ENCODE measurements at regions not wholly inside any gene's neighbourhood (a gene's known extent, or its start where the extent isn't known, plus 50 kb on each side); places are given as distances from the start of the nearest gene placed in this dataset.
"Not testable (repeated sequence)": the region's sequence is repeated elsewhere in the genome, so short reads cannot be mapped to it uniquely, and the experiment has no call there.

- DNase-seq: not testable (repeated sequence)
These were observed 116.1 kb upstream of the GJE1 start for GRCh38 chr6:142016666-142017065.

DNA sequence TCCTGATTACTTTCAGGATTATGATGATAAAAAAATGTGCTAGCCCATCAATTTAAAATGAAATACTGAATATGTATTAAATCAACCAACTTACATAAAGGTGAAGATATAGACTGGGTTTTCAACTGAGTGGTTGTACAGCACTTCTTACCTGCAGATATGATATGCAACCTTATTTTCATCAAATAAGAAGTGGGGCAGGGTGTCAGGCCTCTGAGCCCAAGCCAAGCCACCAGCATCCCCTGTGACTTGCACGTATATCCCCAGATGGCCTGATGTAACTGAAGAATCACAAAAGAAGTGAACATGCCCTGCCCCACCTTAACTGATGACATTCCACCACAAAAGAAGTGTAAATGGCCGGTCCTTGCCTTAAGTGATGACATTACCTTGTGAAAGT, 117.3 kb upstream of the GJE1 start:
- DNase-seq: not testable (repeated sequence)

- DNase-seq: no peak
These were observed 117.7 kb upstream of the GJE1 start for GRCh38 chr6:142015011-142015410.

DNA sequence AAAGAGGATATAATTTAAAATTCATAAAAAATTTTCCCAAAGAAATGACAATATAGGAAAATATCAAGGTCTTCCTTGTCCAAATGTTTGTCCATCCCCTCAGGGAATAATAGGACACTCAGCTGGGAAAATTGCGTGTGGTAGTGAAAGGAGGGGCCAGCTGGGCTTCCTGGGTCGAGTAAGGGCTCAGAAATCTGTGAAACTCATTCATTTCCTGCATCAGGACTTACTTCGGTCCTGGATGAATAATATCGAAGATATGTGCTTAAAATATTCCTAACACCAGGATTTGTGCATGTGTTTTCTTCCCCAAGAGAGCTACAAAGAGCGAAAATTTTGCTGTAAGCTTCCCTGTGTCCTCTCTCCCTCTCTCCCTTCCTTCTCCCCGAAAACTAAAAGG, 118.2 kb upstream of the GJE1 start:
- DNase-seq: no peak

GRCh38 chr6:142013875-142014495, 118.7 kb upstream of the GJE1 start:
- DNase-seq: no peak

DNA sequence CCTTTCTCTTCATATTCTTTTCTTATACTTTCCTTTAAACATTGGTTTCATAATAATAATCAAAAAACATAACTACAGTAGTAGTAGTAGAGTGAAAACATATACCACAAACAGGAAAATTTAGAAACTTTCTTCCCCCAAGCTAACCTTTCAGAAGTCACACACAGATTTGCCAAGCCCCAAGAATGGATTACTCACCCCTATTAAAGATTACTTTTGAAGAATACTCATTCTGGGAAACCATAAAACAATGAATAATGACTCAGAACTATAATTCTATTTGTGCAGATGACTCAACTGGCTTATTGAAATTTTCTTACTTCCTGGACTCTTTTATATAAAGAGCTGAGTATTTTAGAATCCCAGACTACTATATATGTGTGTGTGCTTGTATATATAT, 119.4 kb upstream of the GJE1 start:
- no peak for DNase-seq

DNA sequence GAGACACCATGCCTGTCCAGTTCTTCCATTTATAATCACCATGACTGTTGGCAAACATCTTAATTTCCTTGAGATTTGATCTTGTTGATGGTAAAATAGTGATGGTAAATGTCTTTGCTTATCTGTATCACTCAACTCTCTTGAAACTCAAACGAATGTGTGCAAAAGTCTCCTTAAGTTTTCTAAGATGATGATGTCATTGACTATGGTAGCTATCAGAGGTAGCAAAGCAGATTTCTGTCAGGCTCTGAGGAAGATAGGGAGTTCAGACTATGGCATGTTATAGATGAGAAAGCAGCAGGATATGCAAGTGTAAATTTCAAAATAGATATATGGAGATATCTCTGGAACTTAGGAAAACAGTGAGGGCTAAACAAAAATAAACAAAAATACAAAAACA, 121.0 kb upstream of the GJE1 start:
- DNase-seq: no peak

DNA sequence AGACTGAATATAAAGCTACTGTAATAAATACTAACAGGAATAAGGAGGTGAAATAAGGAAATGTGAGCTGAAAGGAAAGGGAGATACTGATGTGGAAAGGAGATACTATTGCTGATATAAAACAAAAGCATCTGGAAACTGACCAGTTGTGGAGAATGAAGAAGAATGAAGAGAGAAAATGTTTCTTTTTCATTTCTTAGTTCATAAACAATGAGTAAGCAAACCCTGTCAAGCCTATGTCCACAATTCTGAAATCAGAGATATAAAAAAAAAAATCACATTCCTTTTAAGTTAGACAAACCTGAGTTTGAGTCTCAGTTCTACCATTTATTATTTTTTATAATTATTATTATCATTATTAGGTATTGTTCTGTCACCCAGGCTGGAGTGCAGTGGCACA, 121.6 kb upstream of the GJE1 start:
- DNase-seq: no peak

GRCh38 chr6:142009647-142010046, 123.1 kb upstream of the GJE1 start:
- DNase-seq: no peak

DNA sequence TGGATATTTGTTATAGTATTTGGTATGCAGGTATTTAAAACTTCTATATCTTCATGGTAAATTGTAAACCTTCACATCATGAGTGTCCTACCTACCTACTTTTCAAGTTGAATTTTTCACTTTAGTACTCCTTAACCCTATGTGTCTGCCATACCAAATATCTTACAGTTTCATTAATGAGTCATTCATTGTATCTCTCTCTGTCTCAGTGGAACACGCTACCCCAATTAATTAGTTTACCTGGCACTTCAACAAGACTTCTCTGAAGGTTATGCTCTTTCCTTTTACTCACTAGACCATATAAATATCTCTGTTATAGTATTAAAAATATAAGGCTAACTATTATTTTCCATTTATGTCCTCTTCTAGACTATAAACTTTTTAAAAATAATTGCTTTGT, 123.9 kb upstream of the GJE1 start:
- no peak for DNase-seq

DNA sequence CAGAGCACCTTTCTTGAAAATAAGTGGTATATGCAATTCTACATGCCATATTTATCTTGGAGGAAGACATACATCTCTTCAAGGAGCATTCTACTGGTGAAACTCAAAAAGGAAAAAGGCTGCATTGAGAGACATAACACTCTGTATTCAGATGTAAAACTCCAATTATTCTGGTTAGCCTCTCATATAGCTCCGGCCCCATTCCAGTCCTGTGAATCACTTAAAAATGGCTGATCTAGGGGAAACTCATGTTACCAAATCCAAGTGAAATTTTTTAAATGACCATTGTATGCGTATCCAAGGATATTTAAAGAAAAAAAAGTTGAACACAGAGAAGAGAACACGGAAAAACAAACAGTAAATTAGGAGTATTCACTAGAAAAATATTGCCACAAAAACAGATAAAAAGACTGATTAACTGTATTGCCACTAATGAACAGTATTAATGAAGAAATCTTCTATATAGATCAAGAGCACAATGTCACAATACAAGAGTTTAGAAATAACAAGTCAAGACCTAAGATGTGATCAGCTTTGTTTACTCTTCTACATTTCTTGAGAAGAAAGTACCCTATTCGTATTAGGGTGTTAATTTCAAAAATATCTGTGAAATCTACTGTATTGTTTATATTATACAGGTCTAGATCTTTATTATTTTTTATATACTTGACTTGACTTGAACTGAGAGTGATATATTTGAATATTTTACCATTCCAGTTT, 124.5 kb upstream of the GJE1 start:
- DNase-seq: no peak

DNA sequence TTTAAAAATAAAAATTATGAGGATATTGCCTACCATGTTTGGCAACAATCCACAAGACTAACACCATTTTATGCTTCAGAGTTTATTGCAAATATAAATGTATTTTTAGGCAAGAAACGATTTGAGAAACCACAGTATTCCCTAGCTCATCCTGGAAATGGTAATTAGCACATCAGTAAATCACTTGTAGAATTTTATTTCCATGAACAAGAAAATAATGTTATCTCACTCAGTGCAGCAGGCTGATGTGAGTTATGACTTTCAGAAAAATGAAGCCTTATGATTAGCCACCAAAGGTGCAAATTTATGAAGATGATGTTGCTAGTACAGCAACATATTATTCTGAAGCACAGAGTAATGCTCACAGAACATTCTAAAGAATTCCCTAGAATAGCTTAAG, 127.7 kb upstream of the GJE1 start:
- no peak for DNase-seq

DNA sequence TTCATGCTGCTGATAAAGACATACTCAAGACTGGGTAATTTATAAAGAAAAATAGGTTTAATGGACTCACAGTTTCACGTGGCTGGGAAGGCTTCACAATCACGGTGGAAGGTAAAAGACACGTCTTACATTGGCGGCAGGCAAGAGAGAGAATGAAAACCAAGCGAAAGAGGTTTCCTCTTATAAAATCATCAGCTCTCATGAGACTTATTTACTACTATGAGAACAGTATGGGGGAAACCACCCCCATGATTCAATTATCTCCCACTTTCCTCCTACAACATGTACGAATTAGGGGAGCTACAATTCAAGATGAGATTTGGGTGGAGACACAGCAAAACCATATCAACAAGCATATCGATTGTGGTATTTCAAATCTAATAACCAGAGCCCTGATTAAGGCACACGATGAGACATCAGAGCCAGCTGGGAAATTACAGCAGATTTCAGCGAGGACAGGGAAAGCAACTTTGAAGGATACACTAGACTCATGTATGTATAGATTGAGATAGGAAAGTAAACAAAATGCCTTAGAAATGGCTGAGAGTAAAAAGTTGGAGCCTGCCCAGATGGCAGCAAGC, 129.8 kb upstream of the GJE1 start:
- no peak for DNase-seq

DNA sequence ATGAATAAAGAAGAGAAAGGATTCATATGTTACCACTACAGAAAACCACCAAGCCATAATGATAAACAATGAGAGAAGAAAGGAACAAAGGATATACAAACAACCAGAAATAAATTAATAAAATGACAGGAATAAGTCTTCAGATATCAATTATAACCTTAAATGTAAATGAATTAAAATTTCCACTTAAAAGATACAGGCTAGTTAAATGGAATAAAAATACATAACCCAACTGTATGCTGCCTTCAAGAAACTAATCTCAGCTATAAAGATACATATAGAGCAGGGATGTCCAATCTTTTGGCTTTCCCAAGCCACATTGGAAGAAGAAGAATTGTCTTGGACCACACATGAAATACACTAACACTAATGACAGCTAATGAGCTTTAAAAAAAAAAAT, 135.9 kb upstream of the GJE1 start:
- no peak for DNase-seq

- DNase-seq: no peak
These were observed 140.6 kb upstream of the GJE1 start for GRCh38 chr6:141992109-141992508.

- no peak for DNase-seq
These were observed 141.9 kb upstream of the GJE1 start for GRCh38 chr6:141990840-141991239.

- DNase-seq: no peak
These were observed 143.1 kb upstream of the GJE1 start for GRCh38 chr6:141989706-141989959.

- DNase-seq: no peak
These were observed 143.6 kb upstream of the GJE1 start for GRCh38 chr6:141988954-141989705.

- no peak for DNase-seq
These were observed 144.4 kb upstream of the GJE1 start for GRCh38 chr6:141988327-141988726.

- DNase-seq: no peak
These were observed 146.3 kb upstream of the GJE1 start for GRCh38 chr6:141986457-141986856.

- DNase-seq: no peak
These were observed 151.5 kb upstream of the GJE1 start for GRCh38 chr6:141981190-141981589.

DNA sequence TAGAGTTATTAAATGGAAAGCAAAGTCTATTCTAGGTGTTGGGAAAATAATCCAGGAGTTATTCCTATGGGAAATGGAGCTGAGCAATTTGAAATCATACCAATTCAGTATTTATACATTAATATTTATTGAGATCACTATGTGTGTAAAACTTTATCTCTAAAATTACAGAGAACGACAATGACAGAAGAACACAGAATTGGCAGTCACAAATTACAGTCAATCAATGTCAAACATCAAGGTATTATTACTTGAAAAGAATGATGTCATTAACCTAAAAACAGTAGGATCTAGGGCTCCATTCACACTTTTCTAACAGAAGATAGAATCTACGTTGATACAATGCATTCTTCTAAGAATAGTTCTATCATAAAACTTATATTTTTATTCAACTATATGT, 154.9 kb upstream of the GJE1 start:
- no peak for DNase-seq

DNA sequence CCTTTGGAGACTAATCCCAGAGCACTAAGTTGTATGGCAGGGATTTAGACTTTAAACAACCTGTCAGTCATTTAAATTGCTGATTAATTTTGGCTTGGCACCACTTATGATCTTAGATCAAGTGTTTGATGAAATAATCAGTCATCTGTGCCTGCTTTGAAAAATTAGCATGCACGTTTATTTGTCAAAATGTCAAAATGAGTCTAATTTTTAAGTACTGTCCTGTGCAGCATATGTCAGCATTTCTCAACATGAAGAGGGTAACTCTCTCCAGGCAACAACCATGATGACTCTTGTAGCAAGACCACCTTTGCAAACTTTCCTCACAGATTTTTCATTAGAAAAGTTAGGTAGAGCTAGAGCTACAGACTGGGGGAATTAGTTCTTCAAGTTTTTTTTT, 155.7 kb upstream of the GJE1 start:
- no peak for DNase-seq

- DNase-seq: not testable (repeated sequence)
These were observed 162.8 kb upstream of the GJE1 start for GRCh38 chr6:141969768-141970415.
